Fibroblast of lung (primary cell): ENCODE measurements at regions not wholly inside any gene's neighbourhood (a gene's known extent, or its start where the extent isn't known, plus 50 kb on each side); places are given as distances from the start of the nearest gene placed in this dataset.

Experiments
- DNase-seq, 2 donors: peaks; one replicate each; pipeline versions ENCODE4 v3.0.0 to v3.0.0-alpha.2; 2010; ENCODE audit warnings: low read depth in 2 of 2
- H2AFZ ChIP-seq: 2 replicates; pipeline ENCODE4 v1.5.1; 2012; ENCODE audit warnings: low read length, control low read depth, inconsistent platforms
- H3K27ac ChIP-seq: 2 replicates; pipeline ENCODE4 v1.5.1; 2011; ENCODE audit warnings: low read length, control low read depth; ENCODE audit not compliant: insufficient read depth
- H3K27me3 ChIP-seq: 2 replicates; pipeline ENCODE4 v1.5.1; 2011; ENCODE audit warnings: mild to moderate bottlenecking, low read length; ENCODE audit not compliant: control insufficient read depth, insufficient read depth
- H3K36me3 ChIP-seq: 2 replicates; pipeline ENCODE4 v1.5.1; 2011; ENCODE audit warnings: low read length; ENCODE audit not compliant: control insufficient read depth, insufficient read depth
- H3K4me1 ChIP-seq: 2 replicates; pipeline ENCODE4 v1.5.1; 2011; ENCODE audit warnings: low read length; ENCODE audit not compliant: control insufficient read depth, insufficient read depth; ENCODE audit errors: extremely low read depth
- H3K4me2 ChIP-seq: 2 replicates; pipeline ENCODE4 v1.5.1; 2011; ENCODE audit warnings: low read length, control low read depth; ENCODE audit not compliant: insufficient read depth; ENCODE audit errors: extremely low read depth
- H3K4me3 ChIP-seq, 4 experiments: fragments of 200-600 bp in 1 of 4; sonication (generic) in 1 of 4; replicated peaks in 1 of 4; 2 replicates each; pipeline ENCODE4 v1.5.1; 2011 to 2016; ENCODE audit warnings: low read length in 4 of 4, low read depth in 3 of 4, mild to moderate bottlenecking in 3 of 4, control low read depth in 2 of 4, inconsistent platforms in 1 of 4, mixed read lengths in 1 of 4; ENCODE audit not compliant: insufficient read depth in 1 of 4; ENCODE audit errors: control extremely low read depth in 1 of 4
- H3K79me2 ChIP-seq: 2 replicates; pipeline ENCODE4 v1.5.1; 2012; ENCODE audit warnings: mild to moderate bottlenecking, low read length, inconsistent platforms; ENCODE audit not compliant: control insufficient read depth, insufficient read depth
- H3K9ac ChIP-seq: 2 replicates; pipeline ENCODE4 v1.5.1; 2011; ENCODE audit warnings: mild to moderate bottlenecking, low read length, control low read depth; ENCODE audit not compliant: insufficient read depth
- H3K9me3 ChIP-seq: 2 replicates; pipeline ENCODE4 v1.5.1; 2012; ENCODE audit warnings: low read depth, low read length; ENCODE audit not compliant: control insufficient read depth, insufficient read depth
- H4K20me1 ChIP-seq: 2 replicates; pipeline ENCODE4 v1.5.1; 2011; ENCODE audit warnings: low read length; ENCODE audit not compliant: control insufficient read depth, insufficient read depth; ENCODE audit errors: extremely low read depth
- EZH2 ChIP-seq: IDR thresholded peaks from 2 replicates; pipeline ENCODE4 v1.5.1; 2012; ENCODE audit warnings: low read length, control low read depth, mild to moderate bottlenecking; ENCODE audit errors: missing control alignments
- TF ChIP-seq, protein P1 (sequence below), 2 donors: IDR thresholded peaks in 1 of 2; conservative IDR thresholded peaks in 1 of 2; 1 replicate in 1 of 2; 2 replicates in 1 of 2; pipeline ENCODE4 v1.5.1; 2011 to 2012; ENCODE audit warnings: low read length in 2 of 2, control low read depth in 1 of 2, inconsistent platforms in 1 of 2, low read depth in 1 of 2, mild to moderate bottlenecking in 1 of 2

DNA sequence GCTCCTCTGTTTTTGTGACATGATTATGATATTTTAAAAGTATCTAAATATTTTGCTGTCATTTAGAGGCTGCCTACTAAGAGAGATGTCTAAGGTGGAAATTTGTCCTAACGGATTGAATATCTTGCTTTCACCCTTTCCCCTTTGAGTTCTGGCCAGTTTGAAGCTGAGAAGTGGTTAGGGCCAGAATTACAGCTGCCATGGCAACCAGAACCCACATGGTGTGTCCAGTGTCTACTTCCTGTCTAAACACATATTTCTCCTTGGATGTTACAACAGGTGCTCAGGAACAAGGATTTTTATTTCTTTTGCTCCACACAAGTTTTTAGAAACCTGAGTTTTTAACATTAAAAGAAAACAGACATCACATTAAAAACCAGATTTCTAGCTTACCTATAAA, 335.1 kb upstream of the OR4E1 start:
- no peaks in the 10 kb centered on the region for H3K36me3 ChIP-seq
- H3K4me3 ChIP-seq = no peak overlapping the region
- no peak overlapping the region for H3K9ac ChIP-seq
- no peak for TF ChIP-seq EZH2
- TF ChIP-seq, protein P1, sequence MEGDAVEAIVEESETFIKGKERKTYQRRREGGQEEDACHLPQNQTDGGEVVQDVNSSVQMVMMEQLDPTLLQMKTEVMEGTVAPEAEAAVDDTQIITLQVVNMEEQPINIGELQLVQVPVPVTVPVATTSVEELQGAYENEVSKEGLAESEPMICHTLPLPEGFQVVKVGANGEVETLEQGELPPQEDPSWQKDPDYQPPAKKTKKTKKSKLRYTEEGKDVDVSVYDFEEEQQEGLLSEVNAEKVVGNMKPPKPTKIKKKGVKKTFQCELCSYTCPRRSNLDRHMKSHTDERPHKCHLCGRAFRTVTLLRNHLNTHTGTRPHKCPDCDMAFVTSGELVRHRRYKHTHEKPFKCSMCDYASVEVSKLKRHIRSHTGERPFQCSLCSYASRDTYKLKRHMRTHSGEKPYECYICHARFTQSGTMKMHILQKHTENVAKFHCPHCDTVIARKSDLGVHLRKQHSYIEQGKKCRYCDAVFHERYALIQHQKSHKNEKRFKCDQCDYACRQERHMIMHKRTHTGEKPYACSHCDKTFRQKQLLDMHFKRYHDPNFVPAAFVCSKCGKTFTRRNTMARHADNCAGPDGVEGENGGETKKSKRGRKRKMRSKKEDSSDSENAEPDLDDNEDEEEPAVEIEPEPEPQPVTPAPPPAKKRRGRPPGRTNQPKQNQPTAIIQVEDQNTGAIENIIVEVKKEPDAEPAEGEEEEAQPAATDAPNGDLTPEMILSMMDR (conservative IDR thresholded peaks at IDR 0.05 in 1 of 2, IDR thresholded peaks at IDR 0.05 in 1 of 2; ENCODE audit: low read depth in 1 of 2, low read length in 2 of 2) = no peak
- H3K4me2 ChIP-seq = no peak overlapping the region
- no peaks in the 10 kb centered on the region for H3K79me2 ChIP-seq
- H3K27me3 ChIP-seq = no peaks in the 10 kb centered on the region
- H3K9me3 ChIP-seq = no peaks in the 10 kb centered on the region
- no peak overlapping the region for H3K27ac ChIP-seq
- H2AFZ ChIP-seq = no peak overlapping the region
- DNase-seq = no peak
- H4K20me1 ChIP-seq = no peaks in the 10 kb centered on the region
- no peaks in the 10 kb centered on the region for H3K4me1 ChIP-seq

DNA sequence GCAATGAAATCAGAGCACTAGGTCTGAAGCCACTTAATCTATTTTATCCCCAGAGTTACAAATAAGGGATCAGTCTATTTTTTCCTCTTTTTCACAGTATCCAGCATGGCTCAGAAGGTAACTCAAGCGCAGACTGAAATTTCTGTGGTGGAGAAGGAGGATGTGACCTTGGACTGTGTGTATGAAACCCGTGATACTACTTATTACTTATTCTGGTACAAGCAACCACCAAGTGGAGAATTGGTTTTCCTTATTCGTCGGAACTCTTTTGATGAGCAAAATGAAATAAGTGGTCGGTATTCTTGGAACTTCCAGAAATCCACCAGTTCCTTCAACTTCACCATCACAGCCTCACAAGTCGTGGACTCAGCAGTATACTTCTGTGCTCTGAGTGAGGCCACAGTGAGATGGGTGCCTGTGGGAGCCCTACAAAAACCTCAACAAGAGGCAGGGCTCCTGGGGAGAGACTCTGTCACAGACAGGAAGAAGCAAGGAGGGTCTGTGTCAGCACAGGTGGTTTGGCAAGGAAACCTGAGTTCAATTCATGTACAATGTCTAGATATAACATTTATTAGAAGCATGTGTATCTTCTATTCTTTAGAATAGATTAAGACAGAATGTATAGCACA, 334.3 kb upstream of the OR4E1 start:
- Histone ChIP-seq H3K4me2 (no peak overlapping the region), H3K79me2 (no peaks in the 10 kb centered on the region), H3K27me3 (no peaks in the 10 kb centered on the region), H3K36me3 (no peaks in the 10 kb centered on the region), H3K4me3 (no peak overlapping the region), H4K20me1 (no peaks in the 10 kb centered on the region), H3K4me1 (no peaks in the 10 kb centered on the region), H3K9ac (no peak overlapping the region), H2AFZ (no peak overlapping the region), H3K27ac (no peak overlapping the region), H3K9me3 (no peaks in the 10 kb centered on the region)
- TF ChIP-seq, protein P1 (conservative IDR thresholded peaks at IDR 0.05 in 1 of 2, IDR thresholded peaks at IDR 0.05 in 1 of 2; ENCODE audit: low read depth in 1 of 2, low read length in 2 of 2) = no peak
- TF ChIP-seq EZH2 = no peak
- DNase-seq = no peak

DNA sequence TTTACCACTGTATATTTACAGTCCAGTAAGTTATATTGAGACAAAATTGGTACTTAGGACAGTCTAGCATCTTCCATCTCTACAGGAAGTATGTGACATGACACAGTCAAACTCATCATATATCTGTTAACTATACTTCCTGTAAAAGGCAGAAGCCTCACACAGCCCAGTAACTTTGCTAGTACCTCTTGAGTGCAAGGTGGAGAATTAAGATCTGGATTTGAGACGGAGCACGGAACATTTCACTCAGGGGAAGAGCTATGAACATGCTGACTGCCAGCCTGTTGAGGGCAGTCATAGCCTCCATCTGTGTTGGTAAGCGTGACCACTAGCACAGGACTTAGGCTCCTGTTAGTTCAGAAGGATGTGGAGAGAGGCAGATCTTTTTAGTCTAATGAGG, 333.7 kb upstream of the OR4E1 start:
- H3K9ac ChIP-seq = no peak overlapping the region
- no peaks in the 10 kb centered on the region for H3K9me3 ChIP-seq
- no peak for DNase-seq
- TF ChIP-seq EZH2 = no peak
- TF ChIP-seq, protein P1 (conservative IDR thresholded peaks at IDR 0.05 in 1 of 2, IDR thresholded peaks at IDR 0.05 in 1 of 2; ENCODE audit: low read depth in 1 of 2, low read length in 2 of 2) = no peak
- H3K4me3 ChIP-seq = no peak overlapping the region
- H3K4me1 ChIP-seq = no peaks in the 10 kb centered on the region
- no peak overlapping the region for H3K27ac ChIP-seq
- H3K36me3 ChIP-seq = no peaks in the 10 kb centered on the region
- no peak overlapping the region for H3K4me2 ChIP-seq
- no peaks in the 10 kb centered on the region for H3K79me2 ChIP-seq
- H2AFZ ChIP-seq = no peak overlapping the region
- H3K27me3 ChIP-seq = no peaks in the 10 kb centered on the region
- H4K20me1 ChIP-seq = no peaks in the 10 kb centered on the region
